ENCODE measurements at regions not wholly inside any gene's neighbourhood (a gene's known extent, or its start where the extent isn't known, plus 50 kb on each side); places are given as distances from the start of the nearest gene placed in this dataset.

DNA sequence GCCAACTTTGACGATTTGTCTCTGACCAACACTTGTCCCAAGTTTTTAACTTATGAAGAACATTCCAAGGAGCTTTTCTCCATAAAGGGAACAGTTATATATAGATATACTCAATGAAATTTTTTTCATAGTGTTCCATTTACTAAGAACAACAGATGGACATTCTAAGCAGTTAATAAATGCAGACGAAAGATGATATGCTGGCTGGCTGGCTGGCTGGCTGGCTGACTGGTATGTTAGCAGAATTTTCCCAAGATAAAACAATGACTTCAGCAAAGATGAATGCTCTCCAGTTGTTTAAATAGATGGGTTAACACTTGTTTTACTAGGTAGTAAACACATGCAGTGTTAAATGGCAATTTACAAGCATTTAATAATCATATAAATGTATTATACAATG lies 62.2 kb downstream of the SPANXN3 start:
- H3K9me2 ChIP-seq (replicated peaks; ENCODE audit: control insufficient read depth, low read length) = no peaks in the 10 kb centered on the region
- H3K36me3 ChIP-seq (ENCODE audit: control insufficient read depth, low read length) = no peaks in the 10 kb centered on the region
- no peak overlapping the region for H3K27ac ChIP-seq (ENCODE audit: low read depth, low read length)
- no peaks in the 10 kb centered on the region for H4K20me1 ChIP-seq (ENCODE audit: control insufficient read depth, insufficient read depth, low read depth, low read length)
- H3K4me1 ChIP-seq (ENCODE audit: control insufficient read depth, low read length) = no peaks in the 10 kb centered on the region
- H3K79me2 ChIP-seq (ENCODE audit: control insufficient read depth, low read length) = no peaks in the 10 kb centered on the region
- TF ChIP-seq EZH2phosphoT487 (IDR thresholded peaks at IDR 0.05; ENCODE audit: borderline replicate concordance, low read length) = no peak
- TF ChIP-seq, protein P1, sequence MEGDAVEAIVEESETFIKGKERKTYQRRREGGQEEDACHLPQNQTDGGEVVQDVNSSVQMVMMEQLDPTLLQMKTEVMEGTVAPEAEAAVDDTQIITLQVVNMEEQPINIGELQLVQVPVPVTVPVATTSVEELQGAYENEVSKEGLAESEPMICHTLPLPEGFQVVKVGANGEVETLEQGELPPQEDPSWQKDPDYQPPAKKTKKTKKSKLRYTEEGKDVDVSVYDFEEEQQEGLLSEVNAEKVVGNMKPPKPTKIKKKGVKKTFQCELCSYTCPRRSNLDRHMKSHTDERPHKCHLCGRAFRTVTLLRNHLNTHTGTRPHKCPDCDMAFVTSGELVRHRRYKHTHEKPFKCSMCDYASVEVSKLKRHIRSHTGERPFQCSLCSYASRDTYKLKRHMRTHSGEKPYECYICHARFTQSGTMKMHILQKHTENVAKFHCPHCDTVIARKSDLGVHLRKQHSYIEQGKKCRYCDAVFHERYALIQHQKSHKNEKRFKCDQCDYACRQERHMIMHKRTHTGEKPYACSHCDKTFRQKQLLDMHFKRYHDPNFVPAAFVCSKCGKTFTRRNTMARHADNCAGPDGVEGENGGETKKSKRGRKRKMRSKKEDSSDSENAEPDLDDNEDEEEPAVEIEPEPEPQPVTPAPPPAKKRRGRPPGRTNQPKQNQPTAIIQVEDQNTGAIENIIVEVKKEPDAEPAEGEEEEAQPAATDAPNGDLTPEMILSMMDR (IDR thresholded peaks at IDR 0.05; ENCODE audit: low read depth, low read length, poor library complexity, severe bottlenecking) = no peak
- H3F3A ChIP-seq (ENCODE audit: control insufficient read depth, insufficient read depth) = no peaks in the 10 kb centered on the region
- no peak overlapping the region for H3K4me2 ChIP-seq (ENCODE audit: low read length)
- H3K4me3 ChIP-seq (ENCODE audit: low read length) = no peak overlapping the region
- no peaks in the 10 kb centered on the region for H3K9me3 ChIP-seq (ENCODE audit: control insufficient read depth, insufficient read depth, low read length)
- H3K27me3 ChIP-seq (ENCODE audit: control insufficient read depth, low read length) = no peaks in the 10 kb centered on the region

DNA sequence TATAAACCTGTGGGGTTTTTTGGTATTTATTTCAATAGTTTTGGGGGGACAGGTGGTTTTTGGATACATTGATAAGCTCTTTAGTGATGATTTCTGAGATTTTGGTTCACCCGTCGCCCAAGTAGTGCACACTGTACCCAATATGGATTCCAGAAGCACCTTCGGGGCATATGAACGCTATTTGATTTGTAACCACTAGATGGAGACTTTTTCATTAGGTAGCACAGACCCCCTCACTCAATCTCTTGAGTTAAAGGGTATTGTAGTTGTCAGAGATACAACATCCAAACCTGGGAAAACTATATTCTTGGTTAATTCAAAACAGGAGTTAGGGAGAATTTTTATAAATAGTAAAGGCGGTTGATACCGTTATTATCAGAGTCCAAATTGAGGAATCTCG lies 79.8 kb downstream of the SPANXN3 start:
- Histone ChIP-seq H3K27ac (ENCODE audit: low read depth, low read length) (no peak overlapping the region), H3K79me2 (ENCODE audit: control insufficient read depth, low read length) (no peaks in the 10 kb centered on the region), H3K4me3 (ENCODE audit: low read length) (no peak overlapping the region), H3K9me2 (replicated peaks; ENCODE audit: control insufficient read depth, low read length) (no peaks in the 10 kb centered on the region), H3K4me1 (ENCODE audit: control insufficient read depth, low read length) (no peaks in the 10 kb centered on the region), H3F3A (ENCODE audit: control insufficient read depth, insufficient read depth) (no peaks in the 10 kb centered on the region), H3K4me2 (ENCODE audit: low read length) (no peak overlapping the region), H3K9me3 (ENCODE audit: control insufficient read depth, insufficient read depth, low read length) (no peaks in the 10 kb centered on the region), H3K36me3 (ENCODE audit: control insufficient read depth, low read length) (no peaks in the 10 kb centered on the region), H3K27me3 (ENCODE audit: control insufficient read depth, low read length) (no peaks in the 10 kb centered on the region), H4K20me1 (ENCODE audit: control insufficient read depth, insufficient read depth, low read depth, low read length) (no peaks in the 10 kb centered on the region)
- TF ChIP-seq, protein P1 (IDR thresholded peaks at IDR 0.05; ENCODE audit: low read depth, low read length, poor library complexity, severe bottlenecking) = peak; percentile 56
- TF ChIP-seq EZH2phosphoT487 (IDR thresholded peaks at IDR 0.05; ENCODE audit: borderline replicate concordance, low read length) = no peak

GRCh38 chrX:143435916-143436315 lies 81.4 kb downstream of the SPANXN3 start:
- H3F3A ChIP-seq (ENCODE audit: control insufficient read depth, insufficient read depth) = no peaks in the 10 kb centered on the region
- no peaks in the 10 kb centered on the region for H3K9me3 ChIP-seq (ENCODE audit: control insufficient read depth, insufficient read depth, low read length)
- H3K4me1 ChIP-seq (ENCODE audit: control insufficient read depth, low read length) = no peaks in the 10 kb centered on the region
- H3K36me3 ChIP-seq (ENCODE audit: control insufficient read depth, low read length) = no peaks in the 10 kb centered on the region
- no peaks in the 10 kb centered on the region for H3K9me2 ChIP-seq (replicated peaks; ENCODE audit: control insufficient read depth, low read length)
- no peaks in the 10 kb centered on the region for H4K20me1 ChIP-seq (ENCODE audit: control insufficient read depth, insufficient read depth, low read depth, low read length)
- TF ChIP-seq, protein P1 (IDR thresholded peaks at IDR 0.05; ENCODE audit: low read depth, low read length, poor library complexity, severe bottlenecking) = no peak
- no peak for TF ChIP-seq EZH2phosphoT487 (IDR thresholded peaks at IDR 0.05; ENCODE audit: borderline replicate concordance, low read length)
- no peak overlapping the region for H3K4me2 ChIP-seq (ENCODE audit: low read length)
- H3K79me2 ChIP-seq (ENCODE audit: control insufficient read depth, low read length) = no peaks in the 10 kb centered on the region
- H3K27ac ChIP-seq (ENCODE audit: low read depth, low read length) = no peak overlapping the region
- no peak overlapping the region for H3K4me3 ChIP-seq (ENCODE audit: low read length)
- no peaks in the 10 kb centered on the region for H3K27me3 ChIP-seq (ENCODE audit: control insufficient read depth, low read length)

GRCh38 chrX:143429811-143430210 lies 87.5 kb downstream of the SPANXN3 start:
- Histone ChIP-seq H3K79me2 (ENCODE audit: control insufficient read depth, low read length) (no peaks in the 10 kb centered on the region), H3K9me3 (ENCODE audit: control insufficient read depth, insufficient read depth, low read length) (no peaks in the 10 kb centered on the region), H4K20me1 (ENCODE audit: control insufficient read depth, insufficient read depth, low read depth, low read length) (no peaks in the 10 kb centered on the region), H3K27ac (ENCODE audit: low read depth, low read length) (no peak overlapping the region), H3K4me2 (ENCODE audit: low read length) (no peak overlapping the region), H3K27me3 (ENCODE audit: control insufficient read depth, low read length) (no peaks in the 10 kb centered on the region), H3K4me3 (ENCODE audit: low read length) (no peak overlapping the region), H3F3A (ENCODE audit: control insufficient read depth, insufficient read depth) (no peaks in the 10 kb centered on the region), H3K4me1 (ENCODE audit: control insufficient read depth, low read length) (no peaks in the 10 kb centered on the region), H3K9me2 (replicated peaks; ENCODE audit: control insufficient read depth, low read length) (no peaks in the 10 kb centered on the region), H3K36me3 (ENCODE audit: control insufficient read depth, low read length) (no peaks in the 10 kb centered on the region)
- TF ChIP-seq EZH2phosphoT487 (IDR thresholded peaks at IDR 0.05; ENCODE audit: borderline replicate concordance, low read length) = no peak
- TF ChIP-seq, protein P1 (IDR thresholded peaks at IDR 0.05; ENCODE audit: low read depth, low read length, poor library complexity, severe bottlenecking) = no peak

Data from DOHH2 (cell line).